GM18858 (cell line): ENCODE measurements at regions not wholly inside any gene's neighbourhood (a gene's known extent, or its start where the extent isn't known, plus 50 kb on each side); places are given as distances from the start of the nearest gene placed in this dataset.
A peak's percentile ranks its signal among the peaks of the same experiment; 100 is the strongest.
"Not testable (repeated sequence)": the region's sequence is repeated elsewhere in the genome, so short reads cannot be mapped to it uniquely, and the experiment has no call there.

Experiments
- ATAC-seq: cut with Tn5 transposase; IDR thresholded peaks from one replicate; pipeline ENCODE4 v1.9.1; 2021; ENCODE audit not compliant: unreplicated experiment

DNA sequence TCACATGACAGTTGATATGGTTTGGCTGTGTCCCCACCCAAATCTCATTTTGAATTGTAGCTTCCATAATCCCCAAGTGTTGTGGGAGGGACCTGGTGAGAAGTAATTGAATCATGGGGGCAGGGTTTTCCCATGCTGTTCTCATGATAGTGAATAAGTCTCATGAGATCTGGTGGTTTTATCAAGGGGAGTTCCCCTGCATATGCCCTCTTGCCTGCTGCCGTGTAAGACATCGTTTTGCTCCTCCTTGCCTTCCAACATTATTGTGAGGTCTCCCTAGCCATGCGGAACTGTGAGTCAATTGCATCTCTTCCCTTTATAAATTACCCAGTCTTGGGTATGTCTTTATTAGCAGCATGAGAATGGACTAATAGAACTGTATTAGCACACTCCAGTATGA is 382.4 kb upstream of the PODXL start:
- ATAC-seq, result not testable (repeated sequence)

DNA sequence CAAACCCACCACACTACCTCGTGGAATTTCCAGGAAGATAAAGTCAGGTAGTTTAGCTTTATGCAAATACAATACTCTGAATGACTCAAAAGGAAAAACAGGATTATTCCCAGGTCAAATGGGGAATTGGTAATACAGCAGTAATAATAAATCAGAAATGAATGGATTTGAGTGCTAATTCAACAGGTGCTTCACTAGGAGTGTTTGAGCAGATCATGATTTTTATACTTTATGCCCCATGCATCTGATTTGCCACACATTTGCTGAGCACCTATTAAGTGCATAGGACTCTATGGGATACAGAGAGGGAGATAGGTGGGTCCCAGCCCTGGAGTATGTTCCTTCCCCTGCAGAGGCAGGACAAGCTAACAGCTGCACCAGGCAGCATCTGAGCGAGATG is 381.4 kb upstream of the PODXL start:
- no peak for ATAC-seq

DNA sequence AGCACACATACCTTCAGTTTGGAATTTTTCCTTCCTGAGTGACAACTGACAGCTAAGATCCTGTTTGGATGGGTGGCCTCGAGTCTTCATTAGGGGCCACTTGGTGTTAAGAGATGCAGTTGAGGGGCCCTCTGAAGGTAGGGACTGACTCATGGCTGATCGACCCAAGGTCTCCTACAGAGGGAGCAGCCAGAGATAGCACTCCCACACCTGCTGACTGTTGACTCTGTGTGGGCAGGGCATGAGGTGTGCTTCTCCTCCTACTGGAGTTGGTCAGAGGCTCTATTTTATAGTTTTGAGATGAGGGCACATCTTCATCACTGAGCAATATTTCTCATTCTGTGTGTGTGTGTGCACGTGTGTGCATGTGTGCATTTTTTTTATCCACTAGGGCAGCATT is 378.8 kb upstream of the PODXL start:
- no peak for ATAC-seq

DNA sequence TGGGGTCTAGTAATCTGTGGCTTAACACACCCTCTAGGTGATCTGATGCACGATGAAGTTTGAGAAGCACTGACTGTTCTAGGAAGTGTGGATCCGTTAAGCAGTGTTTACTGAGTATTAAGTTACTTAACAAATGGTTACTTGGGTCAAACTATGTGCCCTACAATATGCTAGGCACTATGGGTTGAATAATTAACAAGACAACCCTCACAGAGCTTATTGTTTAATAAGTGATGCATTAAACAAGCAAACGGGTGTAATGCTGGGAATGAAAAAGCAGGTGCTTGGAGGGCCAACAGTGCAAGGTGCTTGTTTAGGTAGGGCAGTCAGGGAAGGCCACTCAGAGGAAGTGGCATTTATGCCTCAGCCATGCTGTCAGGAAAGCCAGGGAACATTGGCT is 378.0 kb upstream of the PODXL start:
- no peak for ATAC-seq

- no peak for ATAC-seq
Observed at GRCh38 chr7:131933751-131934289, 377.4 kb upstream of the PODXL start.

DNA sequence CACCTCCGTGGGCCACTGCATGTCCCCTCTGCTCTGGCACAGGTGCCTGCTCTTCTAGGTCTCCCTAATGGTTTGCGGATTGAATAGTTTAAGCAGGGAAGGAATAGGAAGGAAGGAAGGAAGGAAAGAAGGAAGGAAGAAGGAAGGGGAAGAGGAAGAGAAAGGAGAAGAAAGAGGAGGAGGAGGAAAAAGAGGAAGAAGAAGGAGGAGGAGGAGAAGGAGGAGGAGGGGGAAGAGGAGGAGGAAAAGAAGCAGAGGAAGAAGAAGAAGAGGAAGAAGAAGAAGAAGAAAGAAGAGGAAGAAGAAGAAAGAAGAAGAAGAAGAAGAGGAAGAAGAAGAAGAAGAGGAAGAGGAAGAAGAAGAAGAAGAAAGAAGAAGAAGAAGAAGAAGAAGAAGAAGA is 376.8 kb upstream of the PODXL start:
- not testable (repeated sequence) for ATAC-seq

DNA sequence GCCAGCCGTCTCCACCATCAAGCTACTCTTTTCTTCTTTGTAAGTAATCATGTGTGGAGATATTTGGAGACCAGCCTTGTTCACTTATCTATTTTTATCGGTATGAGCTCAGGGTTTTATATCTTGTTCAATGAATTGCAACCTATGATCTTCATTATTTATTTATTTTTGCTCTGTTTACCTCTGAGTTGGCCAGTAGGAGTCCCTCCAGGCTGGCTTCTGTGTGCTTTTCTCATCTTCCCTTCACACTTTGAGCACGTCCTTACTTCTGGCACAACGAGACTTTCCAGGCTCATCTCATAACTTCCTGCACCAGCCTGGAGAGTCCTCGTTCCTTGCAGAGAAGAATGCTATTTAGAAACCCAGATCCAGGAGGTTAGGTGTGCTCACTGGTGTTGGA is 375.8 kb upstream of the PODXL start:
- ATAC-seq, result no peak

- ATAC-seq, result no peak
Observed at GRCh38 chr7:131931370-131931769, 374.9 kb upstream of the PODXL start.

DNA sequence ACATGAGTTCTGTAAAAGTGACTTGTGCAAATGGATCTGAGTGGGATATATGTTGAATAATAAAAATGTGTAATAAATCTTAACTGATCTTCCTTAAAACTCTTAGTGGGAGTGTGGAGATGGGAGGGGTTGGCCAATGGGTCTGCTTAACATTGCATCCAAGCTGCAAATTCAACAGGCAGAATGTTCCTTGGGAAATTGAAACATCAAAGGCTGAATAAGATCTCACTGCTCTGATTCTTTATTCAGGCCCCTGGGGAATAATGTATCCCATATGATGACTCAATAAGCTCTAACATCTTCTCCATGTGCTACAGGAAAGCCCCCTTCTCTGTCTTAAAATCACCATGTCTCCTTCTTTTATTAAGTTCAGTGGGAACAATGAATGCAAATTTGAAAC is 373.2 kb upstream of the PODXL start:
- ATAC-seq, result no peak

GRCh38 chr7:131927770-131928423 is 371.5 kb upstream of the PODXL start:
- no peak for ATAC-seq

DNA sequence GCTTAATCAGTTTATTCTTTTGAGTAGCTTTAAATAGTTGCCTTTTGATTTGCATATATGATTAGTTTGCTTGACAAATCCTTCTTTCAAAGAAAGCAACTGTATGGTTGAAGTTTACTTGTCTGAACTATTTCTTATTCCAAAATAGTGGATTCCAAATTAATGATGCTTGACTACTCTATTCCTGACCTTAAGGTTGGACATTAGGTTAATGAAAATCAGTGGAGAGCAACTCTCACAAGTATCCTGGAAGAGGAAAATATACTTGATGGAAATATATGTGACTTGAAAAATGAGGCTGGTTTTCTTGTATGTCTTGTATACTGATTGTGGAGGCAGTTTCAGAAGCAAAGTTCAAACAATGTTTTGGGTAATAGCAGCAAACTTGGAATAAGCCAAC is 369.2 kb upstream of the PODXL start:
- no peak for ATAC-seq

DNA sequence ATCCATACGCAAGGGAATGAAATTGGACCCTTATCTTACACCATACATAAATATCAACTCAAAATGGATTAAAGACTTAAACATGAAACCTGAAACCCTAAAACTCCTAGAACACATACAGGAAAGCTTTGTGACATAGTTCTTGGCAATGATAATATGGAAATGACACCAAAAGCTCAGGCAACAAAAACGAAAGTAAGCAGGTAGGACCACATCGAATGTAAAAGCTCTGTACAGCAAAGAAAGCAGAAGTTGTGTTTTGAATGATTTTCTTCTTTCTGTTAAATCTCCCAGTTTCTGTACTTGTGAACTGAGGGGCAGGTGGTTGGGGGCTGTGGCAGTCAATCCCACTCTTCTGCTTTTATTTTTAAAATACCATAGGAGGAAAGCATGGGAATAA is 368.4 kb upstream of the PODXL start:
- ATAC-seq, result no peak

DNA sequence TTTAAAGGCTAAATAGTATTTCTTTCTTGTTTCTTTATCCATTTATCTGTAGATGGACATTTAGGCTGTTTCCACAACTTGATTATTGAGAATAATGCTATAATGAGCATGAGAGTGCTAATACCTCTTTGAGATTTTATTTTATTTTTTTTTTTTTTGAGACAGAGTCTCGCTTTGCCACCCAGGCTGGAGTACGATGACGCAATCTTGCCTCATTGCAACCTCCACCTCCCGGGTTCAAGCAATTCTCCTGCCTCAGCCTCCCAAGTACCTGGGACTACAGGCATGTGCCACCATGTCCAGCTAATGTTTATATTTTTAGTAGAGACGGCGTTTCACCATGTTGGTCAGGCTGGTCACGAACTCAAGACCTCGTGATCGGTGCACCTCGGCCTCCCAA is 366.5 kb upstream of the PODXL start:
- not testable (repeated sequence) for ATAC-seq

DNA sequence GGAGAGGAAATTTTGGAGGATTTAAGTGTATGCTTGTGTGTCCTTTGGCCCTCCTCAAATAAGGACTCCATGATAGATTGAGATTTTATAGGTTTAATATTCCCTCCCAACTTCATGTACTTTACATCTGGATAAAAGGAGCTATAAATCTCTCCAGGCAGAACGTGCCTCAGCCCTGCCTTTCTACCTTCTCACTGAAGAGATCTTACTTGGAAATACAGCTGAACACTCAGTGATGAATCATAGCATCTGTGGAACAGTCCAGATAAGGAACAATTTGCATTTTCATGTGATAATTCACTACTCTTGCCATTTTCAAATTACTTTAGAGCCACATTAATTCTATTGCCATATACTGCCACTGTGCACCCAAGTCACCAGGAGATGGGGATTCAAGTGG is 364.6 kb upstream of the PODXL start:
- ATAC-seq, result no peak

- peak; percentile 71 for ATAC-seq
Observed at GRCh38 chr7:131919920-131920709, 363.7 kb upstream of the PODXL start.

- ATAC-seq, result no peak
Observed at GRCh38 chr7:131911112-131911511, 354.7 kb upstream of the PODXL start.

DNA sequence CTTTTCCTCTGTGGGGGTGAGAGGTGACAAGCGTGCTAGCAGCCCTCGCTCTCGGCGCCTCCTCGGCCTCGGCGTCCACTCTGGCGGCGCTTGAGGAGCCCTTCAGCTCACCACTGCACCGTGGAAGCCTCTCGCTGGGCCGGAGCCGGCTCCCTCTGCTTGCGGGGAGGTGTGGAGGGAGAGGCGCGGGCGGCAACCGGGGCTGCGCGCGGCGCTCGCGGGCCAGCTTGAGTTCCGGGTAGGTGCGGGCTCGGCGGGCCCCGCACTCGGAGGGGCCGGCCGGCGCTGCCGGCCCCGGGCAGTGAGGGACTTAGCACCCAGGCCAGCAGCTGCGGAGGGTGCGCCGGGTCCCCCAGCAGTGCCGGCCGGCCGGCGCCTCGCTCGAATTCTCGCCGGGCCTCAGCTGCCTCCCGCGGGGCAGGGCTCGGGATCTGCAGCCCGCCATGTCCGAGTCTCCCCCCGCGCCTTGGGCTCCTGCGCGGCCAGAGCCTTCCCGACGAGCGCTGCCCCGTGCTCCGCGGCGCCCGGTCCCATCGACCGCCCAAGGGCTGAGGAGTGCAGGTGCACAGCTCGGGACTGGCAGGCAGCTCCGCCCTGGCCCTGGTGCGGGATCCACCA is 352.8 kb upstream of the PODXL start:
- ATAC-seq, result no peak

DNA sequence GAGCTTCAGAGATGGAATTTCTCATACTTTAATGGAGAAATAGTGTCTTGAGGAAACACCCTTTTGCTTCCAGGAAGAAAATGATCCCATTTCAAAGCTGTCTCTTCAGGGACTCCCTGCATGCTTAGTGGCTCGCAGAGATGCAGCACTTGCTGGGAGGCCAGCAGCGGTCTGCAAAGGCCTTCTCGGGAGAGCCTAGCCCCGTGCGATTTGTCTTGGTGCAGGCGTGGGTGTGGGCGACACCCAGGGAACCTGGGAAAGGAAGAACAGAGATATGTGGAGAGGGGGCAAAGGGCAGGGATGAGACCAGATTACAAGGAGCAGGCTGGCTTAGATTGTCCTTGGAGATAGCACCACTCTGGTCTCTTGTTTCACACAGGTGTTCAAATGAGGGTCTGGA is 352.3 kb upstream of the PODXL start:
- no peak for ATAC-seq

GRCh38 chr7:131905471-131905973 is 349.1 kb upstream of the PODXL start:
- ATAC-seq, result no peak

GRCh38 chr7:131904760-131905327 is 348.4 kb upstream of the PODXL start:
- ATAC-seq, result no peak

DNA sequence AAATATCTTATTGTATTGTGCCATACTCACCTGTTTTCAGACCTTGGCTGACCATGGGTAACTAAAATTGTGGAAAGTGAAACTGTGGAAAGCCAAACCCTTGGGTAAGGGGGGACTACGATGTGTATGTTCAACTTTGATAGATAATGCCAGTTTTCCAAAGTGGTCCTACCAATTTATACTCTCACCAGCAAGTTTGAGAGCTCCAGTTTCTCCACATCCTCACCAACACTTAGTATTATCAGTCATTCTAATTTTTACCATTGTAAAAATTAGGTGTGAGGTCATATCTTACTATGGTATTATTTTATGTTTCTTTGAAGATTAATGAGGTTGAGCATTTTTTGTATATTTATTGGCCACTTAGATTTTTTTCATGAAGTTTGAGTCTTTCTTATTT is 346.9 kb upstream of the PODXL start:
- no peak for ATAC-seq
